Peyer's patch (tissue), 4 donors: ENCODE measurements at regions not wholly inside any gene's neighbourhood (a gene's known extent, or its start where the extent isn't known, plus 50 kb on each side); places are given as distances from the start of the nearest gene placed in this dataset.

ENCODE experiments used
- DNase-seq, 3 donors: peaks; one replicate each; pipeline ENCODE4 v3.0.0-alpha.2; 2017 to 2019
- H3K27ac ChIP-seq, 4 donors: fragments of 200-600 bp; sonication (generic); one replicate each; pipeline ENCODE4 v1.5.1; 2016 to 2019
- H3K27me3 ChIP-seq, 2 donors: fragments of 200-600 bp; sonication (generic); one replicate each; pipeline ENCODE4 v1.5.1; 2019
- H3K36me3 ChIP-seq, 3 donors: fragments of 200-600 bp; sonication (generic); one replicate each; pipeline ENCODE4 v1.5.1; 2016 to 2019
- H3K4me1 ChIP-seq, 4 donors: fragments of 200-600 bp; sonication (generic); one replicate each; pipeline ENCODE4 v1.5.1; 2016 to 2019
- H3K4me3 ChIP-seq, 4 donors: fragments of 200-600 bp; sonication (generic); 1 replicate in 3 of 4; 2 replicates in 1 of 4; pipeline ENCODE4 v1.5.1; 2016 to 2019; ENCODE audit warnings: mild to moderate bottlenecking in 1 of 4
- H3K9me3 ChIP-seq, 4 donors: fragments of 200-600 bp; sonication (generic); one replicate each; pipeline ENCODE4 v1.5.1; 2016 to 2019; ENCODE audit warnings: mild to moderate bottlenecking in 1 of 4
- POLR2A ChIP-seq, 2 donors: fragments of 450-650 bp; IDR thresholded peaks; one replicate each; pipeline ENCODE4 v1.5.1; 2017; ENCODE audit warnings: antibody characterized with exemption in 2 of 2, mild to moderate bottlenecking in 2 of 2, moderate library complexity in 2 of 2
- TF ChIP-seq, protein P1 (sequence below), 6 experiments: fragments of 450-650 bp in 4 of 6; fragments of 200-600 bp in 2 of 6; sonication (generic) in 1 of 6; IDR thresholded peaks; one replicate each; pipeline ENCODE4 v1.5.1; 2017 to 2019; ENCODE audit warnings: antibody characterized with exemption in 6 of 6, mild to moderate bottlenecking in 3 of 6, moderate library complexity in 1 of 6

DNA sequence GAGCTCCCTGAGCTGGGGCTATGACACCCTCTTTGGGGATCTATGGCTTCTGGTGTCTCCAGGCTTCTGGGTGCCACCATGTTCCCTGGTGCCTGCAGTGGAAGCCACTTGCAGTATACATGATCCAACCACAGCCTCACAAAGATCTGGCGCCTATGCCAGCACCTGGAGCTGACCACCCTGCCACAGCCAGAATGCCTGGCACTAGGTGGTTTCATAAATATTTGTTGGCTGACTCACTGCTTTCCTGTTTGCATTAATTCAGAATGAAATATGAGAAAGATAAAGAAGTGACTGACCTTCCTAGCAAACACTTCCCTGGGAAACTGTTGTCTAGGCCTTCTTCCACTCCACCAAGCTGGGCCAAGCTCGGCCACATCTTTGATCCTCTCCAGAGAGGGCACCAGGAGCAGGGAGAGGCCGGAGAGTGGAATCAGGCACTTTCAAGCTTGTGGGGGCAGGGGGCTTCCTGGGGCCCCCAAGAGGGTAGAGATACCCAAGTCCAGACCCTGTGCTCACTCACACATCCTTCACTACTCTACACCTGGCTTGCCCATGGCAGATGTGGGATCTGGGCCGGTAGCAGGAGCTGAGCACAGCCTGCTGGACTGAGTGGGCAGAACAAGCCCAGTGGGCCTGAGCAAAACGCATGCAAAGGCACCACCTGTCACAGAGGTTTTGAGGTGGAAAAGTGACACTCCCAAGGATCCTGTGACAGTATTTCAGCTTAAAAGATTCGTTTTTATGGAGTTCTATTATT is 565.7 kb downstream of the SLC4A3 start:
- Histone ChIP-seq H3K27ac (no peak overlapping the region), H3K9me3 (no peaks in the 10 kb centered on the region), H3K27me3 (no peaks in the 10 kb centered on the region), H3K4me3 (no peak overlapping the region), H3K4me1 (no peaks in the 10 kb centered on the region), H3K36me3 (no peaks in the 10 kb centered on the region)
- TF ChIP-seq, protein P1, sequence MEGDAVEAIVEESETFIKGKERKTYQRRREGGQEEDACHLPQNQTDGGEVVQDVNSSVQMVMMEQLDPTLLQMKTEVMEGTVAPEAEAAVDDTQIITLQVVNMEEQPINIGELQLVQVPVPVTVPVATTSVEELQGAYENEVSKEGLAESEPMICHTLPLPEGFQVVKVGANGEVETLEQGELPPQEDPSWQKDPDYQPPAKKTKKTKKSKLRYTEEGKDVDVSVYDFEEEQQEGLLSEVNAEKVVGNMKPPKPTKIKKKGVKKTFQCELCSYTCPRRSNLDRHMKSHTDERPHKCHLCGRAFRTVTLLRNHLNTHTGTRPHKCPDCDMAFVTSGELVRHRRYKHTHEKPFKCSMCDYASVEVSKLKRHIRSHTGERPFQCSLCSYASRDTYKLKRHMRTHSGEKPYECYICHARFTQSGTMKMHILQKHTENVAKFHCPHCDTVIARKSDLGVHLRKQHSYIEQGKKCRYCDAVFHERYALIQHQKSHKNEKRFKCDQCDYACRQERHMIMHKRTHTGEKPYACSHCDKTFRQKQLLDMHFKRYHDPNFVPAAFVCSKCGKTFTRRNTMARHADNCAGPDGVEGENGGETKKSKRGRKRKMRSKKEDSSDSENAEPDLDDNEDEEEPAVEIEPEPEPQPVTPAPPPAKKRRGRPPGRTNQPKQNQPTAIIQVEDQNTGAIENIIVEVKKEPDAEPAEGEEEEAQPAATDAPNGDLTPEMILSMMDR (IDR thresholded peaks at IDR 0.05): no peak
- TF ChIP-seq POLR2A (IDR thresholded peaks at IDR 0.05): no peak
- DNase-seq: no peak

DNA sequence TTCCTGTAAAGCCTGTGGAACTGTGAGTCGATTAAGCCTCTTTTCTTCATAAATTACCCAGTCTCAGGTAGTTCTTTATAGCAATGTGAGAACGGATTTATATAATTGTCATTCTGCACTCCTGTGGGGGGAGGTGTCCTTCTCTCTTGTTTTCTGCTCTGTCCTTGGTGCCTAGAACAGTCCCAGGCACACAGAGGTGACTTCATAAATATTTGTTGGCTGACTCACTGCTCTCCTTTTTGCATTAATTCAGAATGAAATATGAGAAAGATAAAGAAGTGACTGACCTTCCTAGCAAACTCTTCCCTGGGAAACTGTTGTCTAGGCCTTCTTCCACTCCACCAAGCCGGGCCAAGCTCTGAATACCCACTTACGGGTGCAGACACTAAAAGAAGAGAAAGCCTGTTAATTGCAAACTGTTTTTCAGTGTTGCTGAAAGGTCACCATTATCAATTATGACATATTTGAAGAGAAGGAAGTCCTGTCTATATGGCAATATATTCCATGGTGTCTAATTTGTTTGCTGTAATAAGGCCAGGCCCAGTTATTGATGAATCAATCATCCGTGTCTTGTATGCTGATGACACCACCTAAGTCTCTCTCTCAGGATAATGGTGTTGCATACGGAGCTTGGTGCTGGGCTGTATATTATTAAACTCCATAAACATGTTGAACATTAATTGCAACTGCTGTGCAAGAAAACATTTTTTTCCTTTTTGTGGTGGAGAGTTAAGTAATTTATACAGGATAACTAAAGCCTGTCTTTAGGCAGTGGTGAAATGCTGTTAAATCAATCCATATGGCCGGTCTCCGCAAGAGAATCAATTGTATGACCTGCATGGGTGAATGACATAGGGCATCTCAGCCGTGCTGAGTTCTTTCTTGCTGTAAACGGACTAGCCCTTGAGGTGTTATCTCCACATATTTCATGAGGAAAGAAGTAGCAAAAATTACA is 567.5 kb downstream of the SLC4A3 start:
- DNase-seq: no peak
- TF ChIP-seq POLR2A (IDR thresholded peaks at IDR 0.05): no peak
- TF ChIP-seq, protein P1 (IDR thresholded peaks at IDR 0.05): no peak
- no peaks in the 10 kb centered on the region for H3K9me3 ChIP-seq

DNA sequence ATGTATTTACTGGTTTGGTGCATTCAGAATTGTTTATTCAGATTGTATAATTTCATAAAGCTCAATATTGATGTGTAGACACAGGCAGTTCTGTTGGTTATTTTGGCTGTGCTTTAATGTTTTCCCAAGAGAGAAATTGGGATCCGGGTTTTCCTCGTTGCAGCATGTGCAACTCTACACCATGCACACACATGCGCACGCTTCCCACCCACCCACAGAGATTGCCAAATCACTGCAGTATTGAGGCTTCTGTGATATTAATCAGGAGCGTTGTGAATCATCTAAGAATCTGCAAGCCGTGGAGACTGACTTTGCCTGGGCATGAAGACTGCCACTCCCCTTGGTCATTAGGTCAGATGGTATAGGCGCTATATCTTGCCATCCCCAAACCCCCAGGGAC is 571.5 kb downstream of the SLC4A3 start:
- TF ChIP-seq POLR2A (IDR thresholded peaks at IDR 0.05): no peak
- TF ChIP-seq, protein P1 (IDR thresholded peaks at IDR 0.05): no peak
- Histone ChIP-seq H3K4me1 (no peaks in the 10 kb centered on the region), H3K27ac (no peak overlapping the region), H3K9me3 (no peaks in the 10 kb centered on the region), H3K27me3 (no peaks in the 10 kb centered on the region), H3K4me3 (no peak overlapping the region), H3K36me3 (no peaks in the 10 kb centered on the region)
- no peak for DNase-seq

More for the DNA sequence above, 567.5 kb downstream of the SLC4A3 start:
- no peaks in the 10 kb centered on the region for H3K4me1 ChIP-seq
- H3K27ac ChIP-seq: no peak overlapping the region
- H3K27me3 ChIP-seq: no peaks in the 10 kb centered on the region
- no peak overlapping the region for H3K4me3 ChIP-seq
- H3K36me3 ChIP-seq: no peaks in the 10 kb centered on the region

DNA sequence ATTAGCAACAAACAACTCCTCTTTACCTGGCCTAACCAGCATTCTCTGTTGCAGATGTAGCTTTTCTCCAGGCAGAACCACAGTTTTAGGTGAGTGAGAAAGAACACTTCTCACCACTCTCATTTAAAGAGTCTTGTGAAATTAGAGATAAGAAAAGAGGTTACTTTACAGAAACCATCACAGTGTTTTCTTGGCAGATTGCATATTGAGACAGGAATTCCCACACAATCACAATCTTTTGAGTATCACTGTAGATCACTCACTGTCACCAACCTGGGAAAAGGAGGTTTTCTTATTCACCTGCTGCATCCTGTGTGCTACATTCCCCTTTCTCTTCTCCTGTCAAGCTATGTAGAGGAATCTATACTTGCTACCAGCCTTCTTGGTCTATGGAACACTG is 574.6 kb downstream of the SLC4A3 start:
- H3K4me3 ChIP-seq: no peak overlapping the region
- no peaks in the 10 kb centered on the region for H3K4me1 ChIP-seq
- no peaks in the 10 kb centered on the region for H3K27me3 ChIP-seq
- no peaks in the 10 kb centered on the region for H3K9me3 ChIP-seq
- no peaks in the 10 kb centered on the region for H3K36me3 ChIP-seq
- H3K27ac ChIP-seq: no peak overlapping the region
- no peak for TF ChIP-seq POLR2A (IDR thresholded peaks at IDR 0.05)
- TF ChIP-seq, protein P1 (IDR thresholded peaks at IDR 0.05): no peak
- no peak for DNase-seq

DNA sequence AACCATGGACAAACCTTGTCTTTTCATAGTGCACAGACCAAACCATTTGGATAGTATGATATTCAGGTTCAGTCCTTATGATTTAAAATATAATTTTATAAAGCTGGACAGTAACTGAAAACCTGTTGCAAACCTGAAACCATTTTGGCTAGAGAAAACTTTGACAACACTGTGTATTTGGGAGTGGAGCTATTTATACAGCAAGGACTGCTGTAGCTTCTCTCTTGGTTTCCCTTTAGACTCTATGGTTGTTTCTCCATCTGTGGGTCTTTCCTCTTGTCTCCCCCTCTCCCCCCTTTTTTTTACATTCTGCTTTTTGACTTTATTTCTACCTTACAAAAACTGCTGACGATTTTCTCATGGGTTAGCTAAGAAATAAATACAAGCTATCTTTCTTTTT is 581.7 kb downstream of the SLC4A3 start:
- Histone ChIP-seq H3K4me3 (no peak overlapping the region), H3K27me3 (no peaks in the 10 kb centered on the region), H3K27ac (no peak overlapping the region), H3K9me3 (no peaks in the 10 kb centered on the region), H3K36me3 (no peaks in the 10 kb centered on the region), H3K4me1 (no peaks in the 10 kb centered on the region)
- TF ChIP-seq POLR2A (IDR thresholded peaks at IDR 0.05): no peak
- TF ChIP-seq, protein P1 (IDR thresholded peaks at IDR 0.05): no peak
- DNase-seq: no peak
